ENCODE measurements at regions not wholly inside any gene's neighbourhood (a gene's known extent, or its start where the extent isn't known, plus 50 kb on each side); places are given as distances from the start of the nearest gene placed in this dataset.

- H3K4me2 ChIP-seq (ENCODE audit: low read length): no peak overlapping the region
- DNase-seq (peak; percentile 6), ATAC-seq (no peak)
- no peaks in the 10 kb centered on the region for H4K20me1 ChIP-seq (ENCODE audit: low read length)
- CTCF ChIA-PET: no interaction called here
- H2AFZ ChIP-seq (ENCODE audit: low read length): no peak overlapping the region
- POLR2A ChIA-PET (ENCODE audit: unreplicated experiment): no interaction called here
- H3K79me2 ChIP-seq (ENCODE audit: low read length): no peaks in the 10 kb centered on the region
- H3K36me3 ChIP-seq (ENCODE audit: low read depth, low read length): no peaks in the 10 kb centered on the region
- no peak overlapping the region for H3K27ac ChIP-seq (ENCODE audit: low read length)
- no peaks in the 10 kb centered on the region for H3K9me3 ChIP-seq (ENCODE audit: low read length)
- no peak for TF ChIP-seq EZH2 (IDR thresholded peaks at IDR 0.05; ENCODE audit: low read length, unreplicated experiment)
- TF ChIP-seq EZH2phosphoT487 (IDR thresholded peaks at IDR 0.05; ENCODE audit: borderline replicate concordance, low read length): no peak
- TF ChIP-seq CTCF (conservative IDR thresholded peaks at IDR 0.05; ENCODE audit: low read depth, low read length): no peak
- no peaks in the 10 kb centered on the region for H3F3A ChIP-seq (ENCODE audit: low read length, unreplicated experiment)
- no peak overlapping the region for H3K4me3 ChIP-seq (ENCODE audit: low read length)
- H3K27me3 ChIP-seq (ENCODE audit: low read length): no peaks in the 10 kb centered on the region
- intact Hi-C loops (cut with micrococcal nuclease): no loop called here
- H3K4me1 ChIP-seq (ENCODE audit: insufficient read depth, low read length): peaks cover 5% of the 10 kb centered on the region
- no TSS peak for BruUV-seq (replicated peaks)
- 0 out of 2 replicates have a peak, but pooled peaks cover 6% of the 10 kb centered on the region for H3K9me2 ChIP-seq (replicated peaks; ENCODE audit: low read length)
- H3K9ac ChIP-seq (ENCODE audit: low read length): no peak overlapping the region
Measured at GRCh38 chr2:144674071-144674470, 154.2 kb upstream of the ZEB2 start.

- BruUV-seq (replicated peaks): no TSS peak
- H3K9ac ChIP-seq (ENCODE audit: low read length): no peak overlapping the region
- H3K27ac ChIP-seq (ENCODE audit: low read length): no peak overlapping the region
- no peak for ATAC-seq
- ChIA-PET CTCF (no interaction called here), POLR2A (ENCODE audit: unreplicated experiment) (no interaction called here)
- no peaks in the 10 kb centered on the region for H3K27me3 ChIP-seq (ENCODE audit: low read length)
- H3F3A ChIP-seq (ENCODE audit: low read length, unreplicated experiment): no peaks in the 10 kb centered on the region
- intact Hi-C loops (cut with micrococcal nuclease): no loop called here
- H3K9me2 ChIP-seq (replicated peaks; ENCODE audit: low read length): 0 out of 2 replicates have a peak, but pooled peaks cover 6% of the 10 kb centered on the region
- TF ChIP-seq CTCF (conservative IDR thresholded peaks at IDR 0.05; ENCODE audit: low read depth, low read length): no peak
- no peak for TF ChIP-seq EZH2 (IDR thresholded peaks at IDR 0.05; ENCODE audit: low read length, unreplicated experiment)
- TF ChIP-seq EZH2phosphoT487 (IDR thresholded peaks at IDR 0.05; ENCODE audit: borderline replicate concordance, low read length): no peak
- no peak for DNase-seq
- H4K20me1 ChIP-seq (ENCODE audit: low read length): no peaks in the 10 kb centered on the region
- no peak overlapping the region for H3K4me2 ChIP-seq (ENCODE audit: low read length)
- H3K4me3 ChIP-seq (ENCODE audit: low read length): no peak overlapping the region
- no peaks in the 10 kb centered on the region for H3K9me3 ChIP-seq (ENCODE audit: low read length)
- no peaks in the 10 kb centered on the region for H3K79me2 ChIP-seq (ENCODE audit: low read length)
- H2AFZ ChIP-seq (ENCODE audit: low read length): no peak overlapping the region
- H3K36me3 ChIP-seq (ENCODE audit: low read depth, low read length): no peaks in the 10 kb centered on the region
- peaks cover 11% of the 10 kb centered on the region for H3K4me1 ChIP-seq (ENCODE audit: insufficient read depth, low read length)
Measured at GRCh38 chr2:144673456-144673855, 153.5 kb upstream of the ZEB2 start.

GRCh38 chr2:144671695-144672455 lies 152.0 kb upstream of the ZEB2 start:
- Histone ChIP-seq H3K27me3 (ENCODE audit: low read length) (no peaks in the 10 kb centered on the region), H2AFZ (ENCODE audit: low read length) (no peak overlapping the region), H3K79me2 (ENCODE audit: low read length) (no peaks in the 10 kb centered on the region), H3K9me2 (replicated peaks; ENCODE audit: low read length) (0 out of 2 replicates have a peak, but pooled peaks cover 6% of the 10 kb centered on the region), H3F3A (ENCODE audit: low read length, unreplicated experiment) (no peaks in the 10 kb centered on the region), H3K27ac (ENCODE audit: low read length) (no peak overlapping the region), H3K4me2 (ENCODE audit: low read length) (no peak overlapping the region), H4K20me1 (ENCODE audit: low read length) (no peaks in the 10 kb centered on the region), H3K4me1 (ENCODE audit: insufficient read depth, low read length) (peaks cover 16% of the 10 kb centered on the region), H3K9me3 (ENCODE audit: low read length) (no peaks in the 10 kb centered on the region), H3K4me3 (ENCODE audit: low read length) (no peak overlapping the region), H3K36me3 (ENCODE audit: low read depth, low read length) (no peaks in the 10 kb centered on the region), H3K9ac (ENCODE audit: low read length) (no peak overlapping the region)
- TF ChIP-seq CTCF (conservative IDR thresholded peaks at IDR 0.05; ENCODE audit: low read depth, low read length) (no peak), EZH2phosphoT487 (IDR thresholded peaks at IDR 0.05; ENCODE audit: borderline replicate concordance, low read length) (no peak), EZH2 (IDR thresholded peaks at IDR 0.05; ENCODE audit: low read length, unreplicated experiment) (no peak)
- POLR2A ChIA-PET (ENCODE audit: unreplicated experiment): no interaction called here
- DNase-seq (no peak), ATAC-seq (no peak)
- CTCF ChIA-PET: no interaction called here
- intact Hi-C loops (cut with micrococcal nuclease): no loop called here
- no TSS peak for BruUV-seq (replicated peaks)

All from PC-3 (cell line).